ENCODE measurements at regions not wholly inside any gene's neighbourhood (a gene's known extent, or its start where the extent isn't known, plus 50 kb on each side); places are given as distances from the start of the nearest gene placed in this dataset.

- TF ChIP-seq, protein P1, sequence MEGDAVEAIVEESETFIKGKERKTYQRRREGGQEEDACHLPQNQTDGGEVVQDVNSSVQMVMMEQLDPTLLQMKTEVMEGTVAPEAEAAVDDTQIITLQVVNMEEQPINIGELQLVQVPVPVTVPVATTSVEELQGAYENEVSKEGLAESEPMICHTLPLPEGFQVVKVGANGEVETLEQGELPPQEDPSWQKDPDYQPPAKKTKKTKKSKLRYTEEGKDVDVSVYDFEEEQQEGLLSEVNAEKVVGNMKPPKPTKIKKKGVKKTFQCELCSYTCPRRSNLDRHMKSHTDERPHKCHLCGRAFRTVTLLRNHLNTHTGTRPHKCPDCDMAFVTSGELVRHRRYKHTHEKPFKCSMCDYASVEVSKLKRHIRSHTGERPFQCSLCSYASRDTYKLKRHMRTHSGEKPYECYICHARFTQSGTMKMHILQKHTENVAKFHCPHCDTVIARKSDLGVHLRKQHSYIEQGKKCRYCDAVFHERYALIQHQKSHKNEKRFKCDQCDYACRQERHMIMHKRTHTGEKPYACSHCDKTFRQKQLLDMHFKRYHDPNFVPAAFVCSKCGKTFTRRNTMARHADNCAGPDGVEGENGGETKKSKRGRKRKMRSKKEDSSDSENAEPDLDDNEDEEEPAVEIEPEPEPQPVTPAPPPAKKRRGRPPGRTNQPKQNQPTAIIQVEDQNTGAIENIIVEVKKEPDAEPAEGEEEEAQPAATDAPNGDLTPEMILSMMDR (IDR thresholded peaks at IDR 0.05), result no peak
- TF ChIP-seq EP300 (IDR thresholded peaks at IDR 0.05), result no peak
- no peak for TF ChIP-seq POLR2A (IDR thresholded peaks at IDR 0.05)
- DNase-seq, result no peak
- intact Hi-C loops (cut with DNase I), result no loop called here
- no peaks in the 10 kb centered on the region for H3K27me3 ChIP-seq
- no peak overlapping the region for H3K27ac ChIP-seq
- 21 to 35% (median 24%) methylated on average over 1 of the region's 1 CpG for WGBS, 3 donors
- no peaks in the 10 kb centered on the region for H3K9me3 ChIP-seq
- no peak overlapping the region for H3K4me3 ChIP-seq
- no peaks in the 10 kb centered on the region for H3K36me3 ChIP-seq
- no peaks in the 10 kb centered on the region for H3K4me1 ChIP-seq (ENCODE audit: insufficient read depth)
Observed at GRCh38 chr13:63124863-63125262, 1709.2 kb upstream of the PCDH20 start.

GRCh38 chr13:63120883-63121282 lies 1705.2 kb upstream of the PCDH20 start:
- Histone ChIP-seq H3K4me3 (no peak overlapping the region), H3K4me1 (ENCODE audit: insufficient read depth) (no peaks in the 10 kb centered on the region), H3K27ac (no peak overlapping the region), H3K9me3 (no peaks in the 10 kb centered on the region), H3K36me3 (no peaks in the 10 kb centered on the region), H3K27me3 (no peaks in the 10 kb centered on the region)
- WGBS, 3 donors, result 87 to 89% (median 88%) methylated on average over 2 of the region's 2 CpGs
- intact Hi-C loops (cut with DNase I), result no loop called here
- DNase-seq, result no peak
- TF ChIP-seq POLR2A (IDR thresholded peaks at IDR 0.05), result no peak
- TF ChIP-seq EP300 (IDR thresholded peaks at IDR 0.05), result no peak
- TF ChIP-seq, protein P1 (IDR thresholded peaks at IDR 0.05), result no peak

- intact Hi-C loops (cut with DNase I), result no loop called here
- DNase-seq, result no peak
- TF ChIP-seq EP300 (IDR thresholded peaks at IDR 0.05) (no peak), POLR2A (IDR thresholded peaks at IDR 0.05) (no peak)
- TF ChIP-seq, protein P1 (IDR thresholded peaks at IDR 0.05), result no peak
- Histone ChIP-seq H3K36me3 (no peaks in the 10 kb centered on the region), H3K4me1 (ENCODE audit: insufficient read depth) (no peaks in the 10 kb centered on the region), H3K27me3 (no peaks in the 10 kb centered on the region), H3K9me3 (no peaks in the 10 kb centered on the region), H3K27ac (no peak overlapping the region), H3K4me3 (no peak overlapping the region)
- 92 to 98% (median 95%) methylated on average over 15 of the region's 15 CpGs for WGBS, 3 donors
Observed at GRCh38 chr13:63117710-63118109, 1702.1 kb upstream of the PCDH20 start.

- no peaks in the 10 kb centered on the region for H3K27me3 ChIP-seq
- H3K4me1 ChIP-seq (ENCODE audit: insufficient read depth), result no peaks in the 10 kb centered on the region
- no peak overlapping the region for H3K4me3 ChIP-seq
- no peak overlapping the region for H3K27ac ChIP-seq
- WGBS, 3 donors, result 71 to 85% (median 72%) methylated on average over 2 of the region's 2 CpGs
- no peak for DNase-seq
- TF ChIP-seq, protein P1 (IDR thresholded peaks at IDR 0.05), result no peak
- TF ChIP-seq POLR2A (IDR thresholded peaks at IDR 0.05), result no peak
- no peak for TF ChIP-seq EP300 (IDR thresholded peaks at IDR 0.05)
- H3K9me3 ChIP-seq, result no peaks in the 10 kb centered on the region
- intact Hi-C loops (cut with DNase I), result no loop called here
- no peaks in the 10 kb centered on the region for H3K36me3 ChIP-seq
Observed at GRCh38 chr13:63112799-63113395, 1697.2 kb upstream of the PCDH20 start.

All from ovary (tissue), 7 donors.